Activated CD4-positive, alpha-beta memory T cell treated with anti-CD3 and anti-CD28 coated beads for 36 hours (primary cell): ENCODE measurements at regions not wholly inside any gene's neighbourhood (a gene's known extent, or its start where the extent isn't known, plus 50 kb on each side); places are given as distances from the start of the nearest gene placed in this dataset.

ENCODE experiments used
- CTCF ChIA-PET: fragments of 350-600 bp; sonication (Branson Sonifier 250); formaldehyde crosslinking; loops from one replicate; lab custom pipeline; 2021; ENCODE audit warnings: antibody characterized with exemption, inconsistent platforms; lab: Charles Lee
- POLR2A ChIA-PET: fragments of 350-600 bp; sonication (Branson Sonifier 250); formaldehyde crosslinking; loops from one replicate; lab custom pipeline; 2021; ENCODE audit warnings: antibody characterized with exemption; lab: Charles Lee
- DNase-seq: peaks from one replicate; pipeline ENCODE4 v3.0.0-alpha.2; 2020
- H3K27ac Mint-ChIP-seq: one replicate; pipeline ENCODE4 v1.8.0; 2021; ENCODE audit warnings: mixed read lengths
- H3K27me3 Mint-ChIP-seq: one replicate; pipeline ENCODE4 v1.8.0; 2021; ENCODE audit warnings: mixed read lengths
- H3K36me3 Mint-ChIP-seq: one replicate; pipeline ENCODE4 v1.8.0; 2021; ENCODE audit warnings: mixed read lengths
- H3K4me1 Mint-ChIP-seq: one replicate; pipeline ENCODE4 v1.8.0; 2021; ENCODE audit warnings: low read depth, mixed read lengths
- H3K4me3 Mint-ChIP-seq: one replicate; pipeline ENCODE4 v1.8.0; 2021; ENCODE audit warnings: mild to moderate bottlenecking, mixed read lengths
- H3K9me3 Mint-ChIP-seq: one replicate; pipeline ENCODE4 v1.8.0; 2021; ENCODE audit warnings: mixed read lengths
- intact Hi-C: fragments of 100-400 bp; cut with micrococcal nuclease; formaldehyde crosslinking; loops from one replicate; pipeline ENCODE4 v1.15.1; 2023

DNA sequence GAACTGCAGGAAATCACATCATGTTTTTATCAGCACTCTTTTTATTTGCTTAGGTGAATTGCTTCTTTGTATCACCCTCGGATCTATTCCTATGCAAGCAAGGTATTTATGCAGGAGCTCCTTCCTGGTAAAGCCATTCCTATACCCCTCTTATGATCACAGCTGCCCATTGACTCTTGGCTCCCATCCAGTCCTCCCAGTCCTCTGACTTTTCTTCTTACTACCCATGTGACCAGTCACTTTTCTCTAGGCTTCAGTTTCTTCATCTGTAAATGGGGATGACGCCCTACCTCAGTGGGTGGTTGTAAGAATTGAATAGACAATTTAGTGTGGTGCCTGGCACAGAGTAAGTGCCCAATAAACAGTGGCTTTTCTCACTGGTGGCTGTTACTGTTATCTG is 144.9 kb downstream of the FHIP1A start:
- no peaks in the 10 kb centered on the region for H3K4me1 Mint-ChIP-seq

DNA sequence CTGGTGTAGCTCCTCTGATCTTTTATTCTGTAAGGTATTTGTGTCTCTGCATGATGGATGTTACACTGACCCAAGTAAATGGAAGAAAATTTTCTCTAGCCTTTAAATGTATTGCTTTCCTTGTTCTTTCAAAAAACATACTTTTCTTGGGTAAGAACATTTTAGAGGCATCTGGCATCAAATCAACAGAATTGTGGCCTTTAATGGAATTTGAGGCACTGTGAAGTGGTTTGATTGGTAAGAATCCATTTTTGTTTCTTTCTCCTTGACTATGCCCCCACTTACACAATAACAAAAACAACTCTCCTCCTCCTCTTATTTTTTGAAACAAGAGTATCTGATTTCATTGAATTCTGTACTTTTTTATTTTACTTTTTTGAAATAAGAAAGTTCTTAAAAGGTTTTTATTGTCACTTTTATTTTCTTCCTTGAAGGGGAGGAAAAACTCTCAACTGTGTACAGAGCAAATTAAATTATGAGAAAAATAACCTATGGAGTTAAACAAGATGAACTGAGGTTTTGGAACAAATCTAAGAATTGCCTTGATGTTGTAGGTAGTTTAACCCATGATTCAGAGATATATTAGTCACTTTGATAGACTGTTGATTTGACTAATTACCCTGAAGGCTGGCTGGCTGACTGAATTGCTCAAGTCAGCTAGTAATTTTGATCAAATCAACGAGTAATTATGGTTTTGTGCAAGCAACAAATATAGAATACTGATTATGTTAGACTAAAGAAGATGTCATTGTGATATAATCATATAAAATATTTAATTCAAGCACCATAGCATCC is 146.4 kb downstream of the FHIP1A start:
- Mint-ChIP-seq H3K4me1 (no peaks in the 10 kb centered on the region), H3K36me3 (no peaks in the 10 kb centered on the region), H3K4me3 (no peak overlapping the region), H3K27ac (no peak overlapping the region), H3K27me3 (peaks cover 11% of the 10 kb centered on the region), H3K9me3 (peaks cover 12% of the 10 kb centered on the region)
- ChIA-PET POLR2A (no interaction called here), CTCF (no interaction called here)
- no peak for DNase-seq
- intact Hi-C loops, result no loop called here

More for the DNA sequence above, 144.9 kb downstream of the FHIP1A start:
- Mint-ChIP-seq H3K27me3 (peaks cover 8% of the 10 kb centered on the region), H3K36me3 (peaks cover 3% of the 10 kb centered on the region), H3K4me3 (no peak overlapping the region), H3K9me3 (peaks cover 16% of the 10 kb centered on the region), H3K27ac (no peak overlapping the region)
- intact Hi-C loops, result no loop called here
- ChIA-PET CTCF (no interaction called here), POLR2A (no interaction called here)
- DNase-seq, result no peak

DNA sequence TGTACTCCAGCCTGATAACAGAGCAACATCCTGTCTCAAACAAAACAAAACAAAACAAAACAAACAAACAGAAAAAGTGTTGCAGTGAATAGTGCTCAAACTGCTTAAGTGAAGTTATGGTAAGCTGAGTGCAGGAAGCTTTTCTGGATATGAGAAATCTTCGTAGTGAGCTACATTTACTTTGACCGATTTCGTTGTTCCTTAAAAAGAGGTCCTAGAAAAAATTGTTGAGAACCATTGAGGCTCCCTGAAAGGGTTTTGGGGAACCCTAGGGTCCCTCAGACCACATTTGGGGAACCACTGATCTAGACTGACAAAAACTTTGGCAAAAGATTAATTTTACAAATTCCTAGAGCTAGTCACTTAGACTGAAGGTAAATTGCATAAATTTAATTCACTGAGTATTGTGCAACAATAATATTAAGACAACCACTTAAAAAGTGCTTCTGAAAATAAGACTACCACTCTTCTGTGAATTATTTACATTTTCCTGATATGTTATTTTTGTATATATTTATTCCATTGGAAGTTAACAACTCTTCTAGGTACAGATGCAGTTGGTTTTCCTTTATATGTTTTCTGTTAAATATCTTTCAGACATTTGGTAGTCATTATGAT is 149.6 kb downstream of the FHIP1A start:
- POLR2A ChIA-PET, result no interaction called here
- Mint-ChIP-seq H3K36me3 (no peaks in the 10 kb centered on the region), H3K9me3 (no peaks in the 10 kb centered on the region), H3K27ac (no peak overlapping the region), H3K27me3 (peaks cover 15% of the 10 kb centered on the region), H3K4me1 (peaks cover 4% of the 10 kb centered on the region), H3K4me3 (no peak overlapping the region)
- intact Hi-C loops, result no loop called here
- CTCF ChIA-PET, result no interaction called here
- DNase-seq, result no peak

DNA sequence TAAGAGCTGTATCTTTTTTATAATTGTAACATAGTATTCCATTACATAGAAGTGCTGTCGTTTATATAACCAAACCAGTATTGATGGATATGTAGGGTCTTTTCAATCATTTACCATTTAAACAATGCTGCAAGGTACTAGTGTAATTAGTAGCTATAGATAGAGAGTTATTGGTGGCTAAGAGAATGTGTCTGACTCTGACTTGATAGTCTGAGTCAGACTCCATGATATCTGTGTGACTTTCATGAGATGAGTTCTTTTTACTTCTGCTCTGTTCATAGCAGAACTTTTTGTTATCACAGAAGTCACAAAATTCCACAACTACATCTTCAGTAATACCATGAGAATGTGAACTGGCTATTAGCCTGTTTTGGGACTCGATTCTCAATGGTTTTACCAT is 150.6 kb downstream of the FHIP1A start:
- Mint-ChIP-seq H3K4me3 (no peak overlapping the region), H3K27ac (no peak overlapping the region), H3K9me3 (no peaks in the 10 kb centered on the region), H3K4me1 (peaks cover 4% of the 10 kb centered on the region), H3K27me3 (peaks cover 10% of the 10 kb centered on the region), H3K36me3 (no peaks in the 10 kb centered on the region)
- no peak for DNase-seq
- ChIA-PET POLR2A (no interaction called here), CTCF (no interaction called here)
- intact Hi-C loops, result no loop called here

DNA sequence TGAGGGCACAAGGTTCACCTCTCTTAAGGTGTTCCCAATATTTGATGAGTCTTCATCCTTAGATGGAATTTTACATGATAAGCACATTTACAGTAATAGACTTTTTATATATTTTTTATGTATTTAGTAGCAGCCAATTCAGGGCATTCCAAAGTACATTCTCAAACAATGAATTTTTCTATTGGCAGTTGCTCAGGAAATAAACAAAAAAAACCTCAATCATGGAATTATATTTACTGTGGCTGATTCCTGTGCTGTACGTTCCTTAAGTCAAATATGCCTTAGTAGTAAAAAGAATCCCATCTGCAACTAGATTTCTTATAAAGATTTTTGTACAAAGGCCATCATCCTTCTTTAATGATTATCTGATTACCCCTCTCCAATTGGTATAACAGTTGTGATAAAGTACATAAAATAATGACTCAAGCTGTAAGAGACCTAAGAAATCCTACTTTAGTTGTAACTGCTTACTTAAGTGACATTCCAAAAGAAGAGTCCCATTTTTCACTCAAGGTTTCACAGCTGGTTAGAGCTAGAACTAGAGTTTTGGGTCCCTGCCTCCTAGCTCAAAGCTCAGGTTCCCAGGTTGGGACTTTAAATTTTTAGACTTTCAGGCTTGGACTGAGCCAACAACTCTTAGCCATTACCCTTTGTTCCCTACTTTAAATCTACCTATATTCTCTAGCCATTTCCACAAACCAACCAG is 152.7 kb downstream of the FHIP1A start:
- Mint-ChIP-seq H3K9me3 (no peaks in the 10 kb centered on the region), H3K4me3 (no peak overlapping the region), H3K36me3 (no peaks in the 10 kb centered on the region), H3K27me3 (peaks cover 10% of the 10 kb centered on the region), H3K4me1 (peaks cover 4% of the 10 kb centered on the region), H3K27ac (no peak overlapping the region)
- intact Hi-C loops, result no loop called here
- DNase-seq, result no peak
- POLR2A ChIA-PET, result no interaction called here
- CTCF ChIA-PET, result no interaction called here

DNA sequence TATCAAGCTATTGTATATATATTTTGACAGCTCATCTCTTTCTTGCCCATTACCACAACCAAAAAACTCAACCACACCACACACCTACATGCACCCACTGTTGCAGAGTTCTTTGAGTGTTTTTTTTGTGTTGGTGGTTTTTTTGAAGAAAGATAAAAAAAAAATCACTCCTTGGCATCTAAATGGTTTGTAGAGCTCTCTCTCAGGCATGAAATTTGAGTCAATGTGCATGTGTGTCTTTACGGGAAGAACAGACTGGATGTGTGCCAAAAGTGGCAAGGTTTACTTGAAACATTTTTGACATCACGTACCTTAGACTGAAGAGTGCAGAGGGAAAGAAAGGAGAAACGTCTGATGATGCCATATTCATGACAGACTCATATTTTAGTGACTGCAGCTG is 154.2 kb downstream of the FHIP1A start:
- Mint-ChIP-seq H3K9me3 (no peaks in the 10 kb centered on the region), H3K4me3 (no peak overlapping the region), H3K4me1 (peaks cover 4% of the 10 kb centered on the region), H3K36me3 (no peaks in the 10 kb centered on the region), H3K27me3 (peaks cover 17% of the 10 kb centered on the region), H3K27ac (no peak overlapping the region)
- DNase-seq, result no peak
- POLR2A ChIA-PET, result no interaction called here
- CTCF ChIA-PET, result no interaction called here
- intact Hi-C loops, result no loop called here

DNA sequence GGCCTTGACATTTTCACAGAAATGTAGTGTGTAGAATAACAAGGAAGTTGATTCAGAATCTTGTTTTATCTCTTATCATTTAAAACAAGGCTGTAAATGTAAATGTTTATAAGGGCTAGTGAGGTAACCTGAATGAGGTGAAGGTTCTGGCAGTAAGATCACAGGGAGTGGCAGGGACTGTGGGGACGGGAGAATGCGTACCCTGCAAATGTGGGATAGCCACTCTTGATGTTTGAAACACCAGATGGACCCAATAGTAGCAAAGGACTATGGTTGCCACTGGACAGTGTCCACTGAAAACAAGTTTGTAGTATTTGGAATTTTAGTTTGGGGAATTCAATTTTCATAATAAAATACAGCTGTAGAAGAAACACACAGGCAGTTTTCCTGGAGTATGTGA is 155.3 kb downstream of the FHIP1A start:
- intact Hi-C loops, result no loop called here
- ChIA-PET CTCF (no interaction called here), POLR2A (no interaction called here)
- DNase-seq, result no peak
- Mint-ChIP-seq H3K9me3 (no peaks in the 10 kb centered on the region), H3K27ac (no peak overlapping the region), H3K27me3 (peaks cover 17% of the 10 kb centered on the region), H3K4me1 (peaks cover 4% of the 10 kb centered on the region), H3K36me3 (no peaks in the 10 kb centered on the region), H3K4me3 (no peak overlapping the region)

DNA sequence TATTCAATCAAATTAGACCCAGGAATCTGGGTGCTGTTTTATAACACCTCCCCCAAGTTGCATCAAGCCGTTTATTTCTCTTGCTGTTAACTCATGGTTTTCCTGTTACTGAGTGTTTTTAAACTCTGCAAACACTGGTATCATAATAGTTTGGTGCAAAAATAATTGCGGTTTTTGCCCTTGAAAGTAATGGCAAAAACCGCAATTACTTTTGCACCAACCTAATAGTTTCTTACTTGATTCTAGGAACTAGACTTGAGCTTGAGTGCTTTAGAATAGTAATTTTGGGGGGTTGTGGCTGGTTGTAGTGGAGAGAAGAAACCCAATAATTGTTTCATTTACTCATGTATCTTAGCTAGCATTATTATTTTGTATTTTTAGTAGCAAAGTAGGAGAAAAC is 156.6 kb downstream of the FHIP1A start:
- ChIA-PET CTCF (no interaction called here), POLR2A (no interaction called here)
- Mint-ChIP-seq H3K9me3 (no peaks in the 10 kb centered on the region), H3K36me3 (no peaks in the 10 kb centered on the region), H3K4me3 (no peak overlapping the region), H3K27me3 (peaks cover 15% of the 10 kb centered on the region), H3K4me1 (peaks cover 4% of the 10 kb centered on the region), H3K27ac (no peak overlapping the region)
- intact Hi-C loops, result no loop called here
- DNase-seq, result no peak

DNA sequence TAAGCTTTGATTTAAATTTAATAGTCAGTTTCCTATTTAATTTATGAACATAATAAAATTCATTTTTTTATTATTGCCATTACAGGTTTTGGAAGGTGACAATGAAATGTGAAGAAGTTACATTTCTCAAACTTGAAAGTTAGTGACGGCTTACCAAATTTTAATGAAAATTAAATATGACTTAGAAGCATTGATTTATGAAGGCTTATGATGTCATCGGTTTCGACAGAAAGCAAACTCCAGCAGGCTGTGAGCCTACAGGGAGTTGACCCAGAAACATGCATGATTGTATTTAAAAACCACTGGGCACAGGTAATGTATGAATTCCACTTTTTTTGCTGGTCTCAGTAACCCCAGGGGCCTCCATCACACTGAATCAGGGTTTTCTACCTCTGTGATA is 157.1 kb downstream of the FHIP1A start:
- DNase-seq, result no peak
- Mint-ChIP-seq H3K4me3 (no peak overlapping the region), H3K4me1 (peaks cover 4% of the 10 kb centered on the region), H3K36me3 (no peaks in the 10 kb centered on the region), H3K9me3 (no peaks in the 10 kb centered on the region), H3K27ac (no peak overlapping the region), H3K27me3 (peaks cover 12% of the 10 kb centered on the region)
- intact Hi-C loops, result no loop called here
- POLR2A ChIA-PET, result no interaction called here
- CTCF ChIA-PET, result no interaction called here

DNA sequence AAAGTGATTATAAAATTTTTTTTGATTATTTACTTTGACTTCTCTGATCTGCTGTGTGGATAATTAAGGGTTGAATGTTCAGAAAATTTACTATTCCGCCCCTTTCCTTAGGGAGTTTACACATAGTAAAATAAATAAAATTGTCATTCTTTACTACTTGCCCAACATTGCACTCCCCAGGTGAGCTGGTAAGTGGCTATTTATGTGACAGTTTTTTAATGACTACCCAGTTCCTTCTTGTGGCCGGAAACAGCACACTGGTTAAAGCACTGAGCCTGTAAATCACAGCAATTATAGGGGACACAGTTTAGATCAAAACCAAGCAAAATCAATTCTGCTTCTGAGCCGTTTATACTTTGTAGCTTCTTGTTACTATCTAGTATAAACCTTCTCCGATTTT is 158.1 kb downstream of the FHIP1A start:
- Mint-ChIP-seq H3K4me3 (no peak overlapping the region), H3K27ac (no peak overlapping the region), H3K36me3 (no peaks in the 10 kb centered on the region), H3K9me3 (no peaks in the 10 kb centered on the region), H3K27me3 (peaks cover 11% of the 10 kb centered on the region), H3K4me1 (peaks cover 4% of the 10 kb centered on the region)
- POLR2A ChIA-PET, result no interaction called here
- intact Hi-C loops, result no loop called here
- no peak for DNase-seq
- CTCF ChIA-PET, result no interaction called here

DNA sequence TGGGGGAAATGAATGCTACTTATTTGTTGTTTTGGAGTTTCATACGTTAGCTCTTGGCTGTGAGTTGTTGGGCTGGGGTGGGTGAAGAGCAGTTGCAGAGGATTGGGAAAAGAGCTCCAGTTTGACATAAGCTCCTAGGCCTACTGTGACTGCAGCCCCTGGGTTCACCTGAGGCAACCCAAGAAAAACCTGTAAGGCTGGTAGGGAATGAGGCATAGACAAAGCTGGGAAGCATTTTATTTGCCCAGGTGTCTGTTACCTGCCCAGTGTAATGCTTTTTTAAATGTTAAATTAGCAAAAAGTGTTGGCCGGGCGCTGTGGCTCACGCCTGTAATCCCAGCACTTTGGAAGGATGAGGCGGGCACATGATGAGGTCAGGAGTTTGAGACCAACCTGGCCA is 160.0 kb downstream of the FHIP1A start:
- no peaks in the 10 kb centered on the region for H3K36me3 Mint-ChIP-seq
- H3K27me3 Mint-ChIP-seq, result peaks cover 11% of the 10 kb centered on the region
- H3K4me3 Mint-ChIP-seq, result no peak overlapping the region
- H3K27ac Mint-ChIP-seq, result no peak overlapping the region
- no peaks in the 10 kb centered on the region for H3K4me1 Mint-ChIP-seq
- no peaks in the 10 kb centered on the region for H3K9me3 Mint-ChIP-seq
- intact Hi-C loops, result no loop called here
- ChIA-PET CTCF (interaction anchor here (0.6 kb wide), 1 partner anchor 114 kb away, joined by 4 read pairs; no protein-coding TSS in a partner anchor), POLR2A (no interaction called here)
- DNase-seq, result no peak

DNA sequence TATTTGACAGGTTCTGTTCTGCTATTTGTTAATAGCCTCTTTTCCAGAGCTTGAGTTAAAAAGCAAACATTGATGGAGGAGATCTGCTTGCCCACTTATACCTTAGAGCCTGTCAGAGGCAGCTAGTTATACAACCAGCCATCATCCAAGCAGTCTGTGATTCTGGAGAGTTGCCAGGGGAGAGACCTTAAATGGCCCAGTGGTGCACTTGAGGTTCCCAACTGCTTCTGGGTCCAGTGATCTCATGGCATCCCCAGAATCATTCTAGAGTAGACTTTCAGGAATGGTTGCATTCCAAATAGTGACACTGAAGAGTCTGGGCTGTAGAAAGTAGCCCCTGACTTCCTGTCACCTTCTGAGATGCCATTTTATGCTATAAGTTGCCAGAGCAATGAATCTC is 160.7 kb downstream of the FHIP1A start:
- POLR2A ChIA-PET, result no interaction called here
- CTCF ChIA-PET, result interaction anchor here (0.6 kb wide), 1 partner anchor 115 kb away, joined by 4 read pairs; no protein-coding TSS in a partner anchor
- intact Hi-C loops, result no loop called here

More for the DNA sequence above, 160.7 kb downstream of the FHIP1A start:
- H3K27me3 Mint-ChIP-seq, result peaks cover 11% of the 10 kb centered on the region
- no peak for DNase-seq
- no peaks in the 10 kb centered on the region for H3K4me1 Mint-ChIP-seq
- H3K9me3 Mint-ChIP-seq, result no peaks in the 10 kb centered on the region
- no peak overlapping the region for H3K27ac Mint-ChIP-seq
- no peaks in the 10 kb centered on the region for H3K36me3 Mint-ChIP-seq
- no peak overlapping the region for H3K4me3 Mint-ChIP-seq
